ENCODE measurements at regions not wholly inside any gene's neighbourhood (a gene's known extent, or its start where the extent isn't known, plus 50 kb on each side); places are given as distances from the start of the nearest gene placed in this dataset.
"Not testable (repeated sequence)": the region's sequence is repeated elsewhere in the genome, so short reads cannot be mapped to it uniquely, and the experiment has no call there.

GRCh38 chr2:58730764-58731487 is 489.8 kb upstream of the FANCL start:
- DNase-seq: peak; percentile 77

GRCh38 chr2:58727981-58728656 is 487.0 kb upstream of the FANCL start:
- no peak for DNase-seq

- no peak for DNase-seq
These were observed 480.9 kb upstream of the FANCL start for GRCh38 chr2:58721912-58722591.

- no peak for DNase-seq
These were observed 479.9 kb upstream of the FANCL start for GRCh38 chr2:58720770-58721697.

- DNase-seq: no peak
These were observed 479.1 kb upstream of the FANCL start for GRCh38 chr2:58720033-58720769.

GRCh38 chr2:58715344-58715743 is 474.2 kb upstream of the FANCL start:
- DNase-seq: no peak

- DNase-seq: no peak
These were observed 473.1 kb upstream of the FANCL start for GRCh38 chr2:58714238-58714637.

GRCh38 chr2:58710795-58711279 is 469.7 kb upstream of the FANCL start:
- DNase-seq: no peak

- DNase-seq: no peak
These were observed 468.7 kb upstream of the FANCL start for GRCh38 chr2:58709687-58710354.

- DNase-seq: no peak
These were observed 468.1 kb upstream of the FANCL start for GRCh38 chr2:58709274-58709673.

GRCh38 chr2:58708565-58708964 is 467.4 kb upstream of the FANCL start:
- DNase-seq: no peak

GRCh38 chr2:58702302-58702885 is 461.3 kb upstream of the FANCL start:
- no peak for DNase-seq

- DNase-seq: peak; percentile 19
These were observed 460.7 kb upstream of the FANCL start for GRCh38 chr2:58701688-58702301.

GRCh38 chr2:58700591-58700990 is 459.5 kb upstream of the FANCL start:
- DNase-seq: no peak

- DNase-seq: no peak
These were observed 458.3 kb upstream of the FANCL start for GRCh38 chr2:58699411-58699810.

GRCh38 chr2:58698620-58699019 is 457.5 kb upstream of the FANCL start:
- no peak for DNase-seq

- not testable (repeated sequence) for DNase-seq
These were observed 453.0 kb upstream of the FANCL start for GRCh38 chr2:58694114-58694513.

- DNase-seq: not testable (repeated sequence)
These were observed 449.9 kb upstream of the FANCL start for GRCh38 chr2:58691041-58691440.

GRCh38 chr2:58688813-58689212 is 447.7 kb upstream of the FANCL start:
- DNase-seq: peak; percentile 83

GRCh38 chr2:58686776-58687175 is 445.7 kb upstream of the FANCL start:
- peak; percentile 33 for DNase-seq

All from hematopoietic multipotent progenitor cell treated with erythropoietin and hydrocortisone succinate and interleukin-3 and kit ligand, for 4 days (in vitro differentiated cells).